ENCODE measurements at regions not wholly inside any gene's neighbourhood (a gene's known extent, or its start where the extent isn't known, plus 50 kb on each side); places are given as distances from the start of the nearest gene placed in this dataset.

DNA sequence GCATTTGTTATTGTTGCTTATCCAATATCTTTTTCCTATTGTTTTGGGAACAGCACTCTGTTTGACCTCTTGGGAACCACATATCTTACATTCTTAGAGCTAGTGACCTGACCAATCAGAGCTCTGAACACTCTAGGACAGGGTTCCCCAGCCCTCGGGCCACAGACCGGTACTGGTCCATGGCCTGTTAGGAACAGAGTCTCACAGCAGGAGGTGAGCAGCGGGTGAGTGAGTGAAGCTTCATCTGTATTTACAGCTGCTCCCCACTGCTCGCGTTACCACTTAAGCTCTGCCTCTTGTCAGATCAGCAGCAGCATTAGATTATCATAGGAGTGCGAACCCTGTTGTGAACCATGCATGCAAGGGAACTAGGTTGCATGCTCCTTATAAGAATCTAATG, 226.0 kb upstream of the TSHZ2 start:
- no peaks in the 10 kb centered on the region for H3F3A ChIP-seq (ENCODE audit: insufficient read depth, low read depth)
- intact Hi-C loops (cut with micrococcal nuclease; ENCODE audit: unreplicated experiment): no loop called here
- TF ChIP-seq, protein P1, sequence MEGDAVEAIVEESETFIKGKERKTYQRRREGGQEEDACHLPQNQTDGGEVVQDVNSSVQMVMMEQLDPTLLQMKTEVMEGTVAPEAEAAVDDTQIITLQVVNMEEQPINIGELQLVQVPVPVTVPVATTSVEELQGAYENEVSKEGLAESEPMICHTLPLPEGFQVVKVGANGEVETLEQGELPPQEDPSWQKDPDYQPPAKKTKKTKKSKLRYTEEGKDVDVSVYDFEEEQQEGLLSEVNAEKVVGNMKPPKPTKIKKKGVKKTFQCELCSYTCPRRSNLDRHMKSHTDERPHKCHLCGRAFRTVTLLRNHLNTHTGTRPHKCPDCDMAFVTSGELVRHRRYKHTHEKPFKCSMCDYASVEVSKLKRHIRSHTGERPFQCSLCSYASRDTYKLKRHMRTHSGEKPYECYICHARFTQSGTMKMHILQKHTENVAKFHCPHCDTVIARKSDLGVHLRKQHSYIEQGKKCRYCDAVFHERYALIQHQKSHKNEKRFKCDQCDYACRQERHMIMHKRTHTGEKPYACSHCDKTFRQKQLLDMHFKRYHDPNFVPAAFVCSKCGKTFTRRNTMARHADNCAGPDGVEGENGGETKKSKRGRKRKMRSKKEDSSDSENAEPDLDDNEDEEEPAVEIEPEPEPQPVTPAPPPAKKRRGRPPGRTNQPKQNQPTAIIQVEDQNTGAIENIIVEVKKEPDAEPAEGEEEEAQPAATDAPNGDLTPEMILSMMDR (conservative IDR thresholded peaks at IDR 0.05): no peak
- TF ChIP-seq EZH2 (IDR thresholded peaks at IDR 0.05; ENCODE audit: low read depth): no peak

DNA sequence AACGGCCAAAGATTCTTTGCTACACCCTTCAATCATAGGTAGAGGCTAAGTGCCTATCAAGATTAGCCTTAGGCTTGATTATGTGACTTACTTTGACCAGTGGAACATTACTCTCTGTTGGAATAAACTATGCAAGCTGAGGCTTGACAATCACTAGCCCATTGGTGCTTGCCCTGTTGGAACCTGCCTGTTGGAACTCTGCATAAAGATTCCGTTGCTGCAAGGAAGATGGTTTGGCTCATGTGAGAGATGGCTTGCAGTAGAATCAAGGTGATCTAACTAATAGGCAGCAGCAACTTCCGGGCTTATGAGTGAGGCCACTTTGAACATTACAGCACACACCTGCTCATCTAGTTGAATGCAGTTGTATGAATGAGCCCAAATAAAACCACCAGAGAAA, 227.7 kb upstream of the TSHZ2 start:
- Histone ChIP-seq H3K9me3 (ENCODE audit: insufficient read depth, low read depth) (no peaks in the 10 kb centered on the region), H3K4me2 (no peak overlapping the region), H3F3A (ENCODE audit: insufficient read depth, low read depth) (no peaks in the 10 kb centered on the region), H3K4me1 (replicated peaks; ENCODE audit: insufficient read depth) (no peaks in the 10 kb centered on the region), H3K4me3 (no peak overlapping the region), H2AFZ (no peak overlapping the region), H3K79me2 (ENCODE audit: low read depth) (no peaks in the 10 kb centered on the region), H3K27ac (no peak overlapping the region), H3K36me3 (ENCODE audit: low read depth) (no peaks in the 10 kb centered on the region), H4K20me1 (ENCODE audit: insufficient read depth) (no peaks in the 10 kb centered on the region), H3K27me3 (ENCODE audit: insufficient read depth, low read depth) (peaks cover 58% of the 10 kb centered on the region), H3K9me2 (ENCODE audit: insufficient read depth) (no peaks in the 10 kb centered on the region)
- no TSS peak for BruUV-seq (replicated peaks)
- ChIA-PET CTCF (no interaction called here), POLR2A (ENCODE audit: unreplicated experiment) (no interaction called here)
- no peak for TF ChIP-seq EZH2 (IDR thresholded peaks at IDR 0.05; ENCODE audit: low read depth)
- TF ChIP-seq, protein P1 (conservative IDR thresholded peaks at IDR 0.05): no peak
- intact Hi-C loops (cut with micrococcal nuclease; ENCODE audit: unreplicated experiment): no loop called here
- no peak for DNase-seq

More for the DNA sequence above, 226.0 kb upstream of the TSHZ2 start:
- Histone ChIP-seq H3K4me3 (no peak overlapping the region), H3K79me2 (ENCODE audit: low read depth) (no peaks in the 10 kb centered on the region), H3K27ac (no peak overlapping the region), H3K27me3 (ENCODE audit: insufficient read depth, low read depth) (peaks cover 59% of the 10 kb centered on the region), H3K4me2 (no peak overlapping the region), H3K36me3 (ENCODE audit: low read depth) (no peaks in the 10 kb centered on the region), H2AFZ (no peak overlapping the region), H3K9me2 (ENCODE audit: insufficient read depth) (no peaks in the 10 kb centered on the region), H4K20me1 (ENCODE audit: insufficient read depth) (no peaks in the 10 kb centered on the region), H3K9me3 (ENCODE audit: insufficient read depth, low read depth) (no peaks in the 10 kb centered on the region), H3K4me1 (replicated peaks; ENCODE audit: insufficient read depth) (no peaks in the 10 kb centered on the region)
- ChIA-PET CTCF (no interaction called here), POLR2A (ENCODE audit: unreplicated experiment) (no interaction called here)
- DNase-seq: no peak
- BruUV-seq (replicated peaks): no TSS peak

DNA sequence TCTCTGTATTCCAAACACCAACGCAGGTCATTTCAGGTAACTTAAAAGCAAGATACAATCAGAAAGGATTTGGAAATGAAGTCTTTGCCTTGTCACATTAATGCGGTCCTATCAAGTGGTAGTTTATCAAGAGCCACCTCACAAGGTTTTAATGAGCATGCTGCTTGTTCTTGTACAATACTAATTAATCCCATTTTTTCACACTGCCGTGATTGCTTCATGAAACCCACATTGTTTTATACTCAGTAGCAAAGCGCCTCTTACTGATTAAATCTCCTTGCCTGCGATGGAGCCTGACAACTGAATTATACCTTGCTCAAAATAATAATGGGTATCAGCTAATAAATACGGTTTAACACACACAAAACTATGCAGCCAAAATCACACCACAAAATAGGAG, 234.1 kb upstream of the TSHZ2 start:
- Histone ChIP-seq H3K36me3 (ENCODE audit: low read depth) (no peaks in the 10 kb centered on the region), H3K4me1 (replicated peaks; ENCODE audit: insufficient read depth) (no peaks in the 10 kb centered on the region), H3K79me2 (ENCODE audit: low read depth) (no peaks in the 10 kb centered on the region), H3K9me2 (ENCODE audit: insufficient read depth) (no peaks in the 10 kb centered on the region), H3K27ac (no peak overlapping the region), H3K9me3 (ENCODE audit: insufficient read depth, low read depth) (no peaks in the 10 kb centered on the region), H3F3A (ENCODE audit: insufficient read depth, low read depth) (no peaks in the 10 kb centered on the region), H4K20me1 (ENCODE audit: insufficient read depth) (no peaks in the 10 kb centered on the region), H3K27me3 (ENCODE audit: insufficient read depth, low read depth) (peaks cover 61% of the 10 kb centered on the region), H3K4me2 (no peak overlapping the region), H2AFZ (no peak overlapping the region), H3K4me3 (no peak overlapping the region)
- ChIA-PET POLR2A (ENCODE audit: unreplicated experiment) (no interaction called here), CTCF (no interaction called here)
- no peak for DNase-seq
- TF ChIP-seq, protein P1 (conservative IDR thresholded peaks at IDR 0.05): no peak
- no peak for TF ChIP-seq EZH2 (IDR thresholded peaks at IDR 0.05; ENCODE audit: low read depth)
- BruUV-seq (replicated peaks): no TSS peak
- intact Hi-C loops (cut with micrococcal nuclease; ENCODE audit: unreplicated experiment): no loop called here

All from PC-9 (cell line).